HL-60 (cell line): ENCODE measurements at regions not wholly inside any gene's neighbourhood (a gene's known extent, or its start where the extent isn't known, plus 50 kb on each side); places are given as distances from the start of the nearest gene placed in this dataset.

Experiments used
- REST ChIP-seq: IDR thresholded peaks from 2 replicates; pipeline ENCODE4 v1.6.1; 2012; ENCODE audit warnings: low read depth; ENCODE audit not compliant: insufficient replicate concordance
- TF ChIP-seq, protein P1 (sequence below): IDR thresholded peaks from one replicate; pipeline ENCODE4 v1.5.1; 2011; ENCODE audit warnings: low read length, control low read depth, inconsistent platforms; ENCODE audit not compliant: insufficient read depth

DNA sequence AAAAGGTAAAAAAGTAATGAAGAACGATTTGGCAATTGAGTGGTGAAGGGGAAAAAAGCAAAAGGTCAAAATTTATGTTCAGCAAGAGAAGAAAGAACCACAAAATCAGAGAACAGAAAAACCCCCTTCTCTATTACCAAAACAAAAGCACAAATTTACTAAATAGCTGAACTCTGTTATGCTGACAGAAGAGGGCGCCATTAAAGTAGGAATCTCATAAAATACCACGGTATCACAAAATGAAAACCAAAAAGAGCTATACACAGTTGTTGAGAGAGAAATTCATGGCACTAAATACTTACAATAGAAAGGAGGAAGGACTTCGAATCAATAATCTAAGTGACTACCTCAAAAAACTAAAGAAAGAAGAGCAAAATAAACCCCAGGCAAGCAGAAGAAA, 69.6 kb upstream of the CXorf66 start:
- TF ChIP-seq, protein P1, sequence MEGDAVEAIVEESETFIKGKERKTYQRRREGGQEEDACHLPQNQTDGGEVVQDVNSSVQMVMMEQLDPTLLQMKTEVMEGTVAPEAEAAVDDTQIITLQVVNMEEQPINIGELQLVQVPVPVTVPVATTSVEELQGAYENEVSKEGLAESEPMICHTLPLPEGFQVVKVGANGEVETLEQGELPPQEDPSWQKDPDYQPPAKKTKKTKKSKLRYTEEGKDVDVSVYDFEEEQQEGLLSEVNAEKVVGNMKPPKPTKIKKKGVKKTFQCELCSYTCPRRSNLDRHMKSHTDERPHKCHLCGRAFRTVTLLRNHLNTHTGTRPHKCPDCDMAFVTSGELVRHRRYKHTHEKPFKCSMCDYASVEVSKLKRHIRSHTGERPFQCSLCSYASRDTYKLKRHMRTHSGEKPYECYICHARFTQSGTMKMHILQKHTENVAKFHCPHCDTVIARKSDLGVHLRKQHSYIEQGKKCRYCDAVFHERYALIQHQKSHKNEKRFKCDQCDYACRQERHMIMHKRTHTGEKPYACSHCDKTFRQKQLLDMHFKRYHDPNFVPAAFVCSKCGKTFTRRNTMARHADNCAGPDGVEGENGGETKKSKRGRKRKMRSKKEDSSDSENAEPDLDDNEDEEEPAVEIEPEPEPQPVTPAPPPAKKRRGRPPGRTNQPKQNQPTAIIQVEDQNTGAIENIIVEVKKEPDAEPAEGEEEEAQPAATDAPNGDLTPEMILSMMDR, result no peak
- TF ChIP-seq REST, result no peak
